Coronary artery (tissue), 2 donors: ENCODE measurements at regions not wholly inside any gene's neighbourhood (a gene's known extent, or its start where the extent isn't known, plus 50 kb on each side); places are given as distances from the start of the nearest gene placed in this dataset.

ENCODE experiments used
- DNase-seq: peaks from one replicate; pipeline ENCODE4 v3.0.0-alpha.2; 2017; ENCODE audit warnings: low spot score
- H3K27ac ChIP-seq, 2 donors: fragments of 200-600 bp; sonication (generic); one replicate each; pipeline ENCODE4 v1.5.1; 2016 to 2019
- H3K4me3 ChIP-seq: fragments of 200-600 bp; sonication (generic); 2 replicates; pipeline ENCODE4 v1.5.1; 2016; ENCODE audit warnings: mild to moderate bottlenecking, moderate library complexity
- TF ChIP-seq, protein P1 (sequence below): fragments of 200-600 bp; sonication (generic); IDR thresholded peaks from one replicate; pipeline ENCODE4 v1.5.1; 2019; ENCODE audit warnings: antibody characterized with exemption

DNA sequence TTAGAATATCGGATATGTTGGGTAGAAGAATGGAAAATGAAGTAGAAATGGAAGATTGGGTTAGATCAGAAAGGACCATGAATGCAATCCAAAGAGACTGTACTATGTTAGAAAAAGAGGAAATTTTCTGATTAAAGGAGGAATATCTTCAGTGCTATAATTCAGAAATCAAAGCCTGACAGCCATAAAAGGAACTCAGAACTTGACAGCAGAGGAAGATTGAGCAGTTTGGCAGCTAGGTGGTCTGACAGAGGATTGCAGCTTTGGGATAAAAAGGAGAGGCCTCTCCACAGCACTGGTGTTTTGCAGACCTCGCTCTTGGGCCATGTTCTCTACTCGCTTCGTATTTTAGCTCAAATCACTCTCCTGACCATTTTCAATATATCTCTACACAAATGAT is 354.8 kb upstream of the SOX5 start:
- DNase-seq: no peak
- H3K4me3 ChIP-seq: no peak overlapping the region
- TF ChIP-seq, protein P1, sequence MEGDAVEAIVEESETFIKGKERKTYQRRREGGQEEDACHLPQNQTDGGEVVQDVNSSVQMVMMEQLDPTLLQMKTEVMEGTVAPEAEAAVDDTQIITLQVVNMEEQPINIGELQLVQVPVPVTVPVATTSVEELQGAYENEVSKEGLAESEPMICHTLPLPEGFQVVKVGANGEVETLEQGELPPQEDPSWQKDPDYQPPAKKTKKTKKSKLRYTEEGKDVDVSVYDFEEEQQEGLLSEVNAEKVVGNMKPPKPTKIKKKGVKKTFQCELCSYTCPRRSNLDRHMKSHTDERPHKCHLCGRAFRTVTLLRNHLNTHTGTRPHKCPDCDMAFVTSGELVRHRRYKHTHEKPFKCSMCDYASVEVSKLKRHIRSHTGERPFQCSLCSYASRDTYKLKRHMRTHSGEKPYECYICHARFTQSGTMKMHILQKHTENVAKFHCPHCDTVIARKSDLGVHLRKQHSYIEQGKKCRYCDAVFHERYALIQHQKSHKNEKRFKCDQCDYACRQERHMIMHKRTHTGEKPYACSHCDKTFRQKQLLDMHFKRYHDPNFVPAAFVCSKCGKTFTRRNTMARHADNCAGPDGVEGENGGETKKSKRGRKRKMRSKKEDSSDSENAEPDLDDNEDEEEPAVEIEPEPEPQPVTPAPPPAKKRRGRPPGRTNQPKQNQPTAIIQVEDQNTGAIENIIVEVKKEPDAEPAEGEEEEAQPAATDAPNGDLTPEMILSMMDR: no peak
- no peak overlapping the region for H3K27ac ChIP-seq

DNA sequence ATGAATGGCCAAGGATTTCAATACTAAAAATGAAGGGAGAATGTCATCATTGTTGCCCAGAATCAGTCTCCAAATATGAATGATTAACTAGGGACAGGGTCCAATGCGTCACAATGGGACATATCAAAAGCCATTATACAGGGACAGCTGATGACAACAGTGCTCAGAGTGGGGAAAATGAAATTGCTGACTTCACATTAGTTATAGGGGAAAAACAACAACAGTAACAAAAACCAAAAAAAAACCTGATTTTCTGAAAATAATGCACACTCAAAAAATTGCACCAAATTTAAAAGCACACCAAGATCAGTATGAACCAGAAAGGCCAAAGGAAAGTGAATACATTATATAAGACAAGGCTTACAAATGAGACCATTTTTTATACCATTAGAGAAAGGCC is 353.2 kb upstream of the SOX5 start:
- Histone ChIP-seq H3K4me3 (no peak overlapping the region), H3K27ac (no peak overlapping the region)
- TF ChIP-seq, protein P1: no peak
- no peak for DNase-seq

- TF ChIP-seq, protein P1: no peak
These were observed 348.0 kb upstream of the SOX5 start for GRCh38 chr12:24297516-24297915.

DNA sequence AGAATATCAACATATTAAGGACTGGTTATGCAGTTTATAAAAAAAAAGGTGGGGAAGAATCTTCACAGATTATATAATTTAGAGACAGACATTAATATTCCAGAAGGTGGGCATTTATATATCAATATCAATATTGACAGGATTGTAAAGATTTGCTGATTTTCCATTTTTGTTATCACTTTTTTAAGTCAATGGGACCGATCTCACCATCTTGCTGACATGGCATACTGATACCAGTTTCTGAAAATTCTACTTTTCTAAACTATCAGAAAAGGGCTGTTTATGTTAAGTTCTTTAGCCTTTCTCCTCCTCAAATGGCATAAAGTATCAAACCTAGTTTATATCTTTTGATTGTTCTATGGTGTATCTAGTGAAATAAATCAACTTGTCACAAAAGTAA is 344.1 kb upstream of the SOX5 start:
- Histone ChIP-seq H3K27ac (no peak overlapping the region), H3K4me3 (no peak overlapping the region)
- TF ChIP-seq, protein P1: no peak
- no peak for DNase-seq

More at GRCh38 chr12:24297516-24297915, 348.0 kb upstream of the SOX5 start:
- Histone ChIP-seq H3K27ac (no peak overlapping the region), H3K4me3 (no peak overlapping the region)
- no peak for DNase-seq

DNA sequence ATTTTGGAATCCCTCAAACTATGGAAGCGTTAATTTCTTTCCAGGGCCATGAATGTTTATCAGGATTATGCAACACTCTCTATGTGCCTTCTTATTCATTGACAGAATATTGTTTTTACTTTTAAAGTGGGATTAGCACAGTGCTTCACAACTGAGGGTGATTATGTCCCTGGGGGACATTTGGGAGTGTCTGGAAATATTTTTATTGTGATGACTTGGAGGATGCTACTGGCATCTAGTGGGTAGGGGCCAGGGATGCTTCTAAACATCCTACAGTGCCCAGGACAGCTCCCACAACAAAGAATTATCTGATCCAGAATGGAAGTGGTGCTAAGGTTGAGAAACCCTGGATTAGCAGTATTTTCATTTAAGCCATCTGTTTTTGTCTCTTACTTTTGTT is 338.5 kb upstream of the SOX5 start:
- TF ChIP-seq, protein P1: no peak
- no peak overlapping the region for H3K4me3 ChIP-seq

GRCh38 chr12:24285448-24285847 is 336.0 kb upstream of the SOX5 start:
- TF ChIP-seq, protein P1: no peak
- DNase-seq: no peak
- no peak overlapping the region for H3K4me3 ChIP-seq
- H3K27ac ChIP-seq: no peak overlapping the region

More for the DNA sequence above, 338.5 kb upstream of the SOX5 start:
- no peak overlapping the region for H3K27ac ChIP-seq
- no peak for DNase-seq

- H3K4me3 ChIP-seq: no peak overlapping the region
- no peak for DNase-seq
- TF ChIP-seq, protein P1: no peak
- no peak overlapping the region for H3K27ac ChIP-seq
These were observed 331.9 kb upstream of the SOX5 start for GRCh38 chr12:24281341-24281740.
